Fibroblast of skin of scalp (primary cell): ENCODE measurements at regions not wholly inside any gene's neighbourhood (a gene's known extent, or its start where the extent isn't known, plus 50 kb on each side); places are given as distances from the start of the nearest gene placed in this dataset.

Experiments used
- DNase-seq: peaks from one replicate; pipeline ENCODE4 v3.0.0-alpha.2; 2013

GRCh38 chr1:229068270-229068987 is 202.5 kb upstream of the RAB4A start:
- DNase-seq: no peak

- no peak for DNase-seq
Observed at GRCh38 chr1:229069176-229069575, 201.7 kb upstream of the RAB4A start.

GRCh38 chr1:229070168-229070567 is 200.7 kb upstream of the RAB4A start:
- DNase-seq: peak; percentile 82

GRCh38 chr1:229073251-229073650 is 197.7 kb upstream of the RAB4A start:
- no peak for DNase-seq

GRCh38 chr1:229075217-229075616 is 195.7 kb upstream of the RAB4A start:
- no peak for DNase-seq

- no peak for DNase-seq
Observed at GRCh38 chr1:229075716-229076115, 195.2 kb upstream of the RAB4A start.

GRCh38 chr1:229076195-229076594 is 194.7 kb upstream of the RAB4A start:
- no peak for DNase-seq

GRCh38 chr1:229079016-229079595 is 191.8 kb upstream of the RAB4A start:
- no peak for DNase-seq

- DNase-seq: no peak
Observed at GRCh38 chr1:229080361-229080760, 190.6 kb upstream of the RAB4A start.

- no peak for DNase-seq
Observed at GRCh38 chr1:229085291-229085690, 185.6 kb upstream of the RAB4A start.

GRCh38 chr1:229086091-229086490 is 184.8 kb upstream of the RAB4A start:
- DNase-seq: peak; percentile 43

- DNase-seq: no peak
Observed at GRCh38 chr1:229086686-229087085, 184.2 kb upstream of the RAB4A start.

GRCh38 chr1:229087339-229087738 is 183.6 kb upstream of the RAB4A start:
- DNase-seq: peak; percentile 63

GRCh38 chr1:229087906-229088305 is 183.0 kb upstream of the RAB4A start:
- DNase-seq: no peak

- DNase-seq: no peak
Observed at GRCh38 chr1:229088711-229089110, 182.2 kb upstream of the RAB4A start.

- no peak for DNase-seq
Observed at GRCh38 chr1:229089586-229090208, 181.2 kb upstream of the RAB4A start.

- no peak for DNase-seq
Observed at GRCh38 chr1:229091721-229092136, 179.2 kb upstream of the RAB4A start.

GRCh38 chr1:229092377-229093237 is 178.3 kb upstream of the RAB4A start:
- DNase-seq: no peak

GRCh38 chr1:229093238-229093540 is 177.7 kb upstream of the RAB4A start:
- no peak for DNase-seq

- DNase-seq: no peak
Observed at GRCh38 chr1:229093609-229094336, 177.1 kb upstream of the RAB4A start.

GRCh38 chr1:229094476-229095311 is 176.2 kb upstream of the RAB4A start:
- DNase-seq: peak; percentile 81

GRCh38 chr1:229095325-229095724 is 175.6 kb upstream of the RAB4A start:
- no peak for DNase-seq
